Suprapubic skin (tissue), 4 donors: ENCODE measurements at regions not wholly inside any gene's neighbourhood (a gene's known extent, or its start where the extent isn't known, plus 50 kb on each side); places are given as distances from the start of the nearest gene placed in this dataset.
"Not testable (repeated sequence)": the region's sequence is repeated elsewhere in the genome, so short reads cannot be mapped to it uniquely, and the experiment has no call there.

Experiments
- DNase-seq, 2 donors: peaks; one replicate each; pipeline ENCODE4 v3.0.0-alpha.2; 2019; ENCODE audit warnings: low spot score in 2 of 2
- H3K27ac ChIP-seq: fragments of 200-600 bp; sonication (generic); one replicate; pipeline ENCODE4 v1.5.1; 2019
- H3K27me3 ChIP-seq: fragments of 200-600 bp; sonication (generic); one replicate; pipeline ENCODE4 v1.5.1; 2019
- H3K36me3 ChIP-seq: fragments of 200-600 bp; sonication (generic); one replicate; pipeline ENCODE4 v1.5.1; 2019
- H3K4me1 ChIP-seq: fragments of 200-600 bp; sonication (generic); one replicate; pipeline ENCODE4 v1.5.1; 2019
- H3K4me3 ChIP-seq: fragments of 200-600 bp; sonication (generic); one replicate; pipeline ENCODE4 v1.5.1; 2019; ENCODE audit warnings: mild to moderate bottlenecking
- H3K9me3 ChIP-seq: fragments of 200-600 bp; sonication (generic); one replicate; pipeline ENCODE4 v1.5.1; 2019
- EP300 ChIP-seq: sonication (generic); formaldehyde crosslinking; IDR thresholded peaks from one replicate; pipeline ENCODE4 v1.6.1; 2017; ENCODE audit warnings: antibody characterized with exemption
- POLR2A ChIP-seq, 2 donors: fragments of 450-650 bp; IDR thresholded peaks; one replicate each; pipeline ENCODE4 v1.6.1; 2017; ENCODE audit warnings: antibody characterized with exemption in 2 of 2, mild to moderate bottlenecking in 2 of 2, moderate library complexity in 2 of 2
- POLR2AphosphoS5 ChIP-seq, 3 donors: sonication (generic); formaldehyde crosslinking; IDR thresholded peaks; one replicate each; pipeline ENCODE4 v1.6.1; 2017; ENCODE audit warnings: antibody characterized with exemption in 3 of 3
- WGBS: methylation state at CpG from one replicate; pipeline ENCODE4 v1.1.5; 2018; 5-methylcytosine and 5-hydroxymethylcytosine counted together
- TF ChIP-seq, protein P1 (sequence below), 2 donors: fragments of 200-600 bp in 1 of 2; fragments of 450-650 bp in 1 of 2; sonication (generic) in 1 of 2; IDR thresholded peaks; one replicate each; pipeline ENCODE4 v1.5.1; 2016 to 2019; ENCODE audit warnings: antibody characterized with exemption in 2 of 2, mild to moderate bottlenecking in 1 of 2, moderate library complexity in 1 of 2

DNA sequence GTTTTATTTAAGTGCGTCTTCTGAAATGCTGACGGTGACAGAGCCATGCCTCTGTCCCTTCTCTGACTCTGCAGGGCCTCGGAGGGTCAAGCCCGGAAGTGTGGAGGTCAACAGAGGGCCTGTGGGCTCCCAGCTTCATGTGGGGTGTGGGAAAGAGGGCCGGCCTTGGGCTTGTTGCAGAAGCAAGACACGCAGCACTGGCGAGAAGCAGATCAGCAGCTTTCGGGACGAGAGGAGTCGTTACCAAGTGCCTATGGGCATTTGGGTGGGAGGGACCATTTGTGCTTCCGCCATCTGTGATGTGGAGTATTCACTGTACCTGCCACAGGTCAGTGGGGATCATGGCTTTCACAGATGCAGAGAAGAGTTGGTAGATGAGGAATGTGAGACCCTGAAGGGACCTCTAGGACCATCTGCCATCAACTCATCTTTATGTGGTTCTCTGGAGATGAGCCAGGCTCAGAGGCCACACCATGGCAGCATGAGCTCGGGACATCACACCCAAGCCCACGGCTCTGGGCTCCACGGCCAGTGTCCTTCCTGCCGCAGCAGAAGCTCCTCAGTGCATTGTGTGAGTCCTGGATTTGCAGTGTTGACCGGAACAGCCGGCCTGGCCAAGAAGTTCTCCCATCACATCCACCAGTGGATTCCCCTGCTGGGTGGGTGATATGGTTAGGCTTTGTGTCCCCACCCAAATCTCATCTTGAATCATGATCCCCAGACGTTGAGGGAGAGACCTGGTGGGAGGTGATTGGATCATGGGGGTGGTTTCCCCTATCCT, 590.7 kb downstream of the TBC1D22A start:
- H3K27me3 ChIP-seq: peaks cover 15% of the 10 kb centered on the region
- H3K27ac ChIP-seq: no peak overlapping the region
- TF ChIP-seq POLR2A (IDR thresholded peaks at IDR 0.05): no peak
- no peak for TF ChIP-seq EP300
- TF ChIP-seq, protein P1, sequence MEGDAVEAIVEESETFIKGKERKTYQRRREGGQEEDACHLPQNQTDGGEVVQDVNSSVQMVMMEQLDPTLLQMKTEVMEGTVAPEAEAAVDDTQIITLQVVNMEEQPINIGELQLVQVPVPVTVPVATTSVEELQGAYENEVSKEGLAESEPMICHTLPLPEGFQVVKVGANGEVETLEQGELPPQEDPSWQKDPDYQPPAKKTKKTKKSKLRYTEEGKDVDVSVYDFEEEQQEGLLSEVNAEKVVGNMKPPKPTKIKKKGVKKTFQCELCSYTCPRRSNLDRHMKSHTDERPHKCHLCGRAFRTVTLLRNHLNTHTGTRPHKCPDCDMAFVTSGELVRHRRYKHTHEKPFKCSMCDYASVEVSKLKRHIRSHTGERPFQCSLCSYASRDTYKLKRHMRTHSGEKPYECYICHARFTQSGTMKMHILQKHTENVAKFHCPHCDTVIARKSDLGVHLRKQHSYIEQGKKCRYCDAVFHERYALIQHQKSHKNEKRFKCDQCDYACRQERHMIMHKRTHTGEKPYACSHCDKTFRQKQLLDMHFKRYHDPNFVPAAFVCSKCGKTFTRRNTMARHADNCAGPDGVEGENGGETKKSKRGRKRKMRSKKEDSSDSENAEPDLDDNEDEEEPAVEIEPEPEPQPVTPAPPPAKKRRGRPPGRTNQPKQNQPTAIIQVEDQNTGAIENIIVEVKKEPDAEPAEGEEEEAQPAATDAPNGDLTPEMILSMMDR (IDR thresholded peaks at IDR 0.05): no peak
- TF ChIP-seq POLR2AphosphoS5 (IDR thresholded peaks at IDR 0.05): no peak
- DNase-seq: peak in 1 of 2 donors; percentile 55
- 73% methylated on average over 16 of the region's 18 CpGs for WGBS
- no peak overlapping the region for H3K4me3 ChIP-seq
- no peaks in the 10 kb centered on the region for H3K36me3 ChIP-seq
- H3K9me3 ChIP-seq: no peaks in the 10 kb centered on the region
- H3K4me1 ChIP-seq: no peaks in the 10 kb centered on the region

DNA sequence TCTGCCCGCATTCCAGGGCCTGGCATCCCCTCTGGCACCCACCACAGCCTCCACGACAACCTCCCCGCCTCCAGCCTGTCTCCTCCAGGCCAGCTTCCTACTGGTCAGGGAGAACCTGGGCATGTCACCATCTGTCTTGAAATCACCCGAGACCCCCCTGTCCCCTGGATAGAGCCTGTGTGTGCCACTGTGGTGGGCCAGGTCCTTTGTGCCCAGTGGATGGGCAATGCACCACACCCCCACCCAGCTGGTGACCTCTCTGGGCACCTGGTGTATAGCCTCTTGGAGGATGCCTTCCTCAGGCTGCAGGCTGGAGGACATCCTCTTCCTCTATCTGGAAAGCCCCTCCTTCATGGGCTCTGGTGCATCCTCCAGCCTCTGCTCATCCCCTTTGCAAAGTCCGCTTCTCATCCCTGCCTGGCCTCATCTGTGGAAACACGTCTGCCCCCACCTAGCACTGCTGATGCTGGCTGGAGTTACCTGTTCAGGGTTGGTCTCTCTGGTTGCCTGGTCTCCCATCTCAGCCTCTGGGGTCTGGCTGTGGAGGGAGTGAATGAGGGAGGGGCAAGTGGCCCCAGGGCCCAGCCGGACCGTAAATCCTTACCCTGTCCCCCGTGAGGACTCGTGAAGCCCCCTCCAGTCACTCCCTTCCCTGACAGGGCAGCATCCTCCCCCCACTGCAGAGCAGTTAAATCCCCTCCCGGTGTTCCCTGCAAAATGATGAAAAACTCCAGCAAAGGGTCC, 589.6 kb downstream of the TBC1D22A start:
- Histone ChIP-seq H3K4me3 (no peak overlapping the region), H3K27me3 (peaks cover 15% of the 10 kb centered on the region), H3K36me3 (no peaks in the 10 kb centered on the region), H3K4me1 (no peaks in the 10 kb centered on the region), H3K9me3 (no peaks in the 10 kb centered on the region), H3K27ac (no peak overlapping the region)
- TF ChIP-seq EP300 (no peak), POLR2AphosphoS5 (IDR thresholded peaks at IDR 0.05) (no peak), POLR2A (IDR thresholded peaks at IDR 0.05) (no peak)
- TF ChIP-seq, protein P1 (IDR thresholded peaks at IDR 0.05): no peak
- 71% methylated on average over 11 of the region's 11 CpGs for WGBS
- DNase-seq: peak in 1 of 2 donors; percentile 67

DNA sequence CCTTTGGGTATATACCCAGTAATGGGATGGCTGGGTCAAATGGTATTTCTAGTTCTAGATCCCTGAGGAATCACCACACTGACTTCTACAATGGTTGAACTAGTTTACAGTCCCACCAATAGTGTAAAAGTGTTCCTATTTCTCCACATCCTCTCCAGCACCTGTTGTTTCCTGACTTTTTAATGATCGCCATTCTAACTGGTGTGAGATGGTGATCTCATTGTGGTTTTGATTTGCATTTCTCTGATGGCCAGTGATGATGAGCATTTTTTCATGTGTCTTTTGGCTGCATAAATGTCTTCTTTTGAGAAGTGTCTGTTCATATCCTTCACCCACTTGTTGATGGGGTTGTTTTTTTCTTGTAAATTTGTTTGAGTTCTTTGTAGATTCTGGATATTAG, 583.8 kb downstream of the TBC1D22A start:
- not testable (repeated sequence) for H3K4me3 ChIP-seq, H3K36me3 ChIP-seq, H3K27ac ChIP-seq, H3K9me3 ChIP-seq, DNase-seq, H3K4me1 ChIP-seq
- 90% methylated on average over 1 of the region's 1 CpG for WGBS
- H3K27me3 ChIP-seq: peaks cover 23% of the 10 kb centered on the region

DNA sequence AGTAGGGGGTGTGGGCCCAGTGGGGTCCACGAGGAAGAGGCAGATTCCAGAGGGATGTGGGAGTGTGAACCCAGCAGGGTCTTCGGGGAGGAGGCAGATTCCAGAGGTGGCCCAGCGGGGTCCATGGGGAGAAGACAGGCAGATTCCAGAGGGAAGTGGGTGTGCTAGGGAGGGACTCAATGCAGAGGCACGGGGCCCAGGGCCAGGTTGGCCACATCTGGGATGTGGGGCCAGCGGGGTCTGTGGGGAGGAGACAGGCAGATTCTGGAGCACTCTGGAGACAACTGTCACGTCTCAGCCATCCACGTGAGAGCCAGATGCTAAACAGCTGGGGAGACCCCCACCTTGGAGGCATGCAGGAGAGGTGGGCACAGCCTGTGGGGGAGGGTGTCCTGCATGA, 582.6 kb downstream of the TBC1D22A start:
- Histone ChIP-seq H3K4me1 (no peaks in the 10 kb centered on the region), H3K4me3 (no peak overlapping the region), H3K9me3 (no peaks in the 10 kb centered on the region), H3K36me3 (no peaks in the 10 kb centered on the region), H3K27ac (no peak overlapping the region), H3K27me3 (peaks cover 23% of the 10 kb centered on the region)
- 54% methylated on average over 7 of the region's 7 CpGs for WGBS
- DNase-seq: no peak
- TF ChIP-seq POLR2AphosphoS5 (IDR thresholded peaks at IDR 0.05) (no peak), EP300 (no peak), POLR2A (IDR thresholded peaks at IDR 0.05) (no peak)
- TF ChIP-seq, protein P1 (IDR thresholded peaks at IDR 0.05): no peak

DNA sequence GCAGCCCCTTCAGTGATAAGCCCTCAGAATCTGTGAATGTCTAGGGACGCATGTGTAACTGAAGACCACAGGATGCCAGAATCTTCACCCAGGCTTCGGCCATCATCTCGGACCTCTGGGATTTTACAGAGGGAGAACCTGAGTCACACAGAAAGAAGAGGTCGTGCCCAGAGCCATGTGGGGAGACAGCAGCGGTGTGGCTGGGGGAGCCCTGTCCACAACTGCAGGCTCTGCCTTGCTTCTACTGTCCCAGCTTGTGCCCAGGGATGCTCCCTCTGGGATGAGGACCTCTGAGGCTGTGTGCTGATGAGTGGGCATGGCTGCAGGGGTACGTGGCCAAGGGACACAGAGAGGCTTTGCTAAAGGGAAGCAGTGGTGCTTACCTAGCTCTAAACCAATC, 582.0 kb downstream of the TBC1D22A start:
- WGBS: 100% methylated on average over 2 of the region's 6 CpGs
- no peak for TF ChIP-seq POLR2A (IDR thresholded peaks at IDR 0.05)
- TF ChIP-seq, protein P1 (IDR thresholded peaks at IDR 0.05): no peak
- no peak for TF ChIP-seq EP300
- TF ChIP-seq POLR2AphosphoS5 (IDR thresholded peaks at IDR 0.05): no peak
- no peak for DNase-seq
- Histone ChIP-seq H3K27me3 (peaks cover 23% of the 10 kb centered on the region), H3K4me1 (no peaks in the 10 kb centered on the region), H3K36me3 (no peaks in the 10 kb centered on the region), H3K9me3 (no peaks in the 10 kb centered on the region), H3K27ac (no peak overlapping the region), H3K4me3 (no peak overlapping the region)
